ENCODE measurements at regions not wholly inside any gene's neighbourhood (a gene's known extent, or its start where the extent isn't known, plus 50 kb on each side); places are given as distances from the start of the nearest gene placed in this dataset.

- no peak for DNase-seq (ENCODE audit: low read depth in 2 of 2)
These were observed 89.4 kb downstream of the FOXB1 start for GRCh38 chr15:60093273-60094067.

- no peak for DNase-seq (ENCODE audit: low read depth in 2 of 2)
These were observed 91.6 kb downstream of the FOXB1 start for GRCh38 chr15:60095711-60096110.

GRCh38 chr15:60096157-60096556 lies 92.0 kb downstream of the FOXB1 start:
- peak in 1 of 2 donors; percentile 11 for DNase-seq (ENCODE audit: low read depth in 2 of 2)

- no peak for DNase-seq (ENCODE audit: low read depth in 2 of 2)
These were observed 97.3 kb downstream of the FOXB1 start for GRCh38 chr15:60101416-60101815.

- DNase-seq (ENCODE audit: low read depth in 2 of 2), result no peak
These were observed 98.6 kb downstream of the FOXB1 start for GRCh38 chr15:60102748-60103147.

- DNase-seq (ENCODE audit: low read depth in 2 of 2), result no peak
These were observed 106.8 kb downstream of the FOXB1 start for GRCh38 chr15:60110909-60111308.

- no peak for DNase-seq (ENCODE audit: low read depth in 2 of 2)
These were observed 111.7 kb downstream of the FOXB1 start for GRCh38 chr15:60115579-60116380.

- no peak for DNase-seq (ENCODE audit: low read depth in 2 of 2)
These were observed 112.5 kb downstream of the FOXB1 start for GRCh38 chr15:60116456-60117089.

- no peak for DNase-seq (ENCODE audit: low read depth in 2 of 2)
These were observed 114.0 kb downstream of the FOXB1 start for GRCh38 chr15:60118146-60118545.

- DNase-seq (ENCODE audit: low read depth in 2 of 2), result no peak
These were observed 114.5 kb downstream of the FOXB1 start for GRCh38 chr15:60118626-60119025.

- DNase-seq (ENCODE audit: low read depth in 2 of 2), result no peak
These were observed 115.0 kb downstream of the FOXB1 start for GRCh38 chr15:60119101-60119500.

GRCh38 chr15:60120100-60120499 lies 116.0 kb downstream of the FOXB1 start:
- DNase-seq (ENCODE audit: low read depth in 2 of 2), result no peak

GRCh38 chr15:60121845-60122244 lies 117.7 kb downstream of the FOXB1 start:
- no peak for DNase-seq (ENCODE audit: low read depth in 2 of 2)

GRCh38 chr15:60122691-60123090 lies 118.6 kb downstream of the FOXB1 start:
- DNase-seq (ENCODE audit: low read depth in 2 of 2), result no peak

GRCh38 chr15:60124460-60125070 lies 120.5 kb downstream of the FOXB1 start:
- DNase-seq (ENCODE audit: low read depth in 2 of 2), result no peak

GRCh38 chr15:60125334-60125733 lies 121.2 kb downstream of the FOXB1 start:
- no peak for DNase-seq (ENCODE audit: low read depth in 2 of 2)

- no peak for DNase-seq (ENCODE audit: low read depth in 2 of 2)
These were observed 122.1 kb downstream of the FOXB1 start for GRCh38 chr15:60126200-60126599.

GRCh38 chr15:60126661-60127060 lies 122.5 kb downstream of the FOXB1 start:
- no peak for DNase-seq (ENCODE audit: low read depth in 2 of 2)

- DNase-seq (ENCODE audit: low read depth in 2 of 2), result peak in 1 of 2 donors; percentile 6
These were observed 123.9 kb downstream of the FOXB1 start for GRCh38 chr15:60128000-60128376.

GRCh38 chr15:60128710-60129109 lies 124.6 kb downstream of the FOXB1 start:
- DNase-seq (ENCODE audit: low read depth in 2 of 2), result no peak

GRCh38 chr15:60130398-60130797 lies 126.3 kb downstream of the FOXB1 start:
- DNase-seq (ENCODE audit: low read depth in 2 of 2), result no peak

GRCh38 chr15:60130821-60131220 lies 126.7 kb downstream of the FOXB1 start:
- no peak for DNase-seq (ENCODE audit: low read depth in 2 of 2)
